Body of pancreas (tissue), 4 donors: ENCODE measurements at regions not wholly inside any gene's neighbourhood (a gene's known extent, or its start where the extent isn't known, plus 50 kb on each side); places are given as distances from the start of the nearest gene placed in this dataset.

Source experiments
- ATAC-seq: fragments of 150-250 bp; one replicate; pipeline ENCODE4 v1.9.1; 2016
- DNase-seq, 4 donors: peaks; one replicate each; pipeline ENCODE4 v3.0.0-alpha.2; 2019
- H3K27ac ChIP-seq, 4 donors: fragments of 200-600 bp; sonication (generic); 1 replicate in 3 of 4; 2 replicates in 1 of 4; pipeline versions ENCODE4 v1.5.1 to v1.6.1; 2016 to 2019; ENCODE audit warnings: mild to moderate bottlenecking in 1 of 4, mixed read lengths in 1 of 4, moderate library complexity in 1 of 4
- H3K27me3 ChIP-seq, 2 donors: fragments of 200-600 bp; sonication (generic); one replicate each; pipeline ENCODE4 v1.6.0; 2016; ENCODE audit warnings: mild to moderate bottlenecking in 1 of 2
- H3K36me3 ChIP-seq, 2 donors: fragments of 200-600 bp; sonication (generic); replicated peaks in 1 of 2; 2 replicates each; pipeline ENCODE4 v1.5.1; 2016; ENCODE audit warnings: low read depth in 2 of 2; ENCODE audit not compliant: insufficient read depth in 1 of 2
- H3K4me1 ChIP-seq: fragments of 200-600 bp; sonication (generic); one replicate; pipeline ENCODE4 v1.6.0; 2016
- H3K4me3 ChIP-seq, 2 donors: fragments of 200-600 bp; sonication (generic); 1 replicate in 1 of 2; 2 replicates in 1 of 2; pipeline ENCODE4 v1.5.1; 2016 to 2019
- H3K9me3 ChIP-seq, 3 donors: fragments of 200-600 bp; sonication (generic); 1 replicate in 2 of 3; 2 replicates in 1 of 3; pipeline ENCODE4 v1.5.1; 2016
- CTCF ChIP-seq, 7 experiments: fragments of 450-650 bp in 4 of 7; fragments of 200-600 bp in 3 of 7; sonication (generic) in 3 of 7; IDR thresholded peaks; one replicate each; pipeline ENCODE4 v1.5.1; 2016 to 2019; ENCODE audit warnings: antibody characterized with exemption in 7 of 7
- POLR2A ChIP-seq, 3 donors: fragments of 450-650 bp; IDR thresholded peaks; one replicate each; pipeline ENCODE4 v1.6.1; 2016; ENCODE audit warnings: antibody characterized with exemption in 3 of 3, mild to moderate bottlenecking in 2 of 3
- WGBS, 2 donors: methylation state at CpG; one replicate each; pipeline ENCODE4 v1.1.5; 2017; 5-methylcytosine and 5-hydroxymethylcytosine counted together
- intact Hi-C: fragments of 100-400 bp; cut with DNase I; formaldehyde crosslinking; loops from one replicate; pipeline ENCODE4 v1.15.1; 2023

- ATAC-seq, result no peak
- TF ChIP-seq CTCF (IDR thresholded peaks at IDR 0.05) (no peak), POLR2A (IDR thresholded peaks at IDR 0.05) (no peak)
- Histone ChIP-seq H3K4me3 (no peak overlapping the region), H3K27me3 (no peaks in the 10 kb centered on the region), H3K36me3 (no peaks in the 10 kb centered on the region), H3K9me3 (no peaks in the 10 kb centered on the region), H3K4me1 (peaks cover 9% of the 10 kb centered on the region), H3K27ac (no peak overlapping the region)
- 61 to 64% methylated on average over 3 of the region's 3 CpGs for WGBS, 2 donors
- no peak for DNase-seq
- intact Hi-C loops, result no loop called here
Observed at GRCh38 chr10:61078542-61079275, 134.7 kb upstream of the RHOBTB1 start.

GRCh38 chr10:61076572-61077114, 132.7 kb upstream of the RHOBTB1 start:
- H3K27me3 ChIP-seq, result no peaks in the 10 kb centered on the region
- H3K36me3 ChIP-seq, result no peaks in the 10 kb centered on the region
- intact Hi-C loops, result no loop called here
- DNase-seq, result no peak
- H3K4me1 ChIP-seq, result peaks cover 9% of the 10 kb centered on the region
- H3K4me3 ChIP-seq, result no peak overlapping the region
- ATAC-seq, result no peak
- no peak overlapping the region for H3K27ac ChIP-seq
- no peaks in the 10 kb centered on the region for H3K9me3 ChIP-seq
- 73 to 86% methylated on average over 1 of the region's 1 CpG for WGBS, 2 donors
- TF ChIP-seq POLR2A (IDR thresholded peaks at IDR 0.05), result no peak
- TF ChIP-seq CTCF (IDR thresholded peaks at IDR 0.05), result no peak

GRCh38 chr10:61073391-61073790, 129.4 kb upstream of the RHOBTB1 start:
- Histone ChIP-seq H3K9me3 (no peaks in the 10 kb centered on the region), H3K4me3 (no peak overlapping the region), H3K4me1 (peaks cover 9% of the 10 kb centered on the region), H3K36me3 (no peaks in the 10 kb centered on the region), H3K27ac (no peak overlapping the region), H3K27me3 (no peaks in the 10 kb centered on the region)
- 87 to 89% methylated on average over 2 of the region's 2 CpGs for WGBS, 2 donors
- intact Hi-C loops, result no loop called here
- DNase-seq, result no peak
- TF ChIP-seq POLR2A (IDR thresholded peaks at IDR 0.05) (no peak), CTCF (IDR thresholded peaks at IDR 0.05) (no peak)
- no peak for ATAC-seq

GRCh38 chr10:61071580-61071979, 127.6 kb upstream of the RHOBTB1 start:
- Histone ChIP-seq H3K36me3 (no peaks in the 10 kb centered on the region), H3K4me1 (peaks cover 13% of the 10 kb centered on the region), H3K9me3 (no peaks in the 10 kb centered on the region), H3K27me3 (no peaks in the 10 kb centered on the region), H3K4me3 (no peak overlapping the region), H3K27ac (no peak overlapping the region)
- TF ChIP-seq CTCF (IDR thresholded peaks at IDR 0.05) (no peak), POLR2A (IDR thresholded peaks at IDR 0.05) (no peak)
- intact Hi-C loops, result no loop called here
- DNase-seq (no peak), ATAC-seq (no peak)
- 42 to 60% methylated on average over 3 of the region's 3 CpGs for WGBS, 2 donors

GRCh38 chr10:61068471-61068870, 124.5 kb upstream of the RHOBTB1 start:
- no peak for ATAC-seq
- no peaks in the 10 kb centered on the region for H3K27me3 ChIP-seq
- H3K4me1 ChIP-seq, result peaks cover 5% of the 10 kb centered on the region
- H3K4me3 ChIP-seq, result no peak overlapping the region
- TF ChIP-seq POLR2A (IDR thresholded peaks at IDR 0.05) (no peak), CTCF (IDR thresholded peaks at IDR 0.05) (no peak)
- no peaks in the 10 kb centered on the region for H3K9me3 ChIP-seq
- WGBS, 2 donors, result 42 to 43% methylated on average over 1 of the region's 1 CpG
- intact Hi-C loops, result no loop called here
- no peaks in the 10 kb centered on the region for H3K36me3 ChIP-seq
- no peak overlapping the region for H3K27ac ChIP-seq
- DNase-seq, result no peak
